IMR-90 (cell line): ENCODE measurements at regions not wholly inside any gene's neighbourhood (a gene's known extent, or its start where the extent isn't known, plus 50 kb on each side); places are given as distances from the start of the nearest gene placed in this dataset.

Experiments used
- ATAC-seq: fragments of 200-7000 bp; cut with Tn5 transposase; 2 replicates; pipeline ENCODE4 v1.9.1; 2020; ENCODE audit warnings: low read depth, mild to moderate bottlenecking, moderate library complexity
- BruUV-seq: library from RNA; stranded (reverse); fragments of 400-500 nt; replicated peaks from 2 replicates; lab custom pipeline; 2021; lab: Mats Ljungman, UMichigan
- CTCF ChIA-PET: fragments of 300-600 bp; formaldehyde crosslinking; extraction: SDS; loops from one replicate; lab custom pipeline; 2021; ENCODE audit warnings: antibody characterized with exemption; lab: Yijun Ruan, JAX
- POLR2A ChIA-PET: fragments of 300-600 bp; sonication (Branson Sonifier 250); formaldehyde crosslinking; loops from one replicate; lab custom pipeline; 2022; ENCODE audit warnings: antibody characterized with exemption; ENCODE audit not compliant: unreplicated experiment; lab: Charles Lee
- DNase-seq: peaks from one replicate; pipeline ENCODE4 v3.0.0; 2013
- H2AFZ ChIP-seq: replicated peaks from 2 replicates; pipeline ENCODE3; 2013; ENCODE audit warnings: low read length, mild to moderate bottlenecking; ENCODE audit not compliant: poor library complexity
- H2AK5ac ChIP-seq: 2 replicates; pipeline ENCODE4 v1.6.1; 2013; ENCODE audit warnings: low read depth, low read length, inconsistent platforms
- H2AK9ac ChIP-seq: replicated peaks from 2 replicates; pipeline ENCODE3; 2013; ENCODE audit warnings: mild to moderate bottlenecking, low read depth, low read length, moderate library complexity; ENCODE audit not compliant: poor library complexity
- H2BK120ac ChIP-seq: 2 replicates; pipeline ENCODE4 v1.6.1; 2013; ENCODE audit warnings: low read depth, low read length, inconsistent platforms
- H2BK15ac ChIP-seq: 3 replicates; pipeline ENCODE4 v1.6.1; 2013; ENCODE audit warnings: low read depth, low read length, inconsistent platforms
- H2BK20ac ChIP-seq: 2 replicates; pipeline ENCODE4 v1.6.1; 2013; ENCODE audit warnings: low read depth, mild to moderate bottlenecking, inconsistent platforms, low read length, moderate library complexity
- H2BK5ac ChIP-seq: 2 replicates; pipeline ENCODE4 v1.6.1; 2013; ENCODE audit warnings: mild to moderate bottlenecking, low read depth, low read length, inconsistent platforms; ENCODE audit not compliant: poor library complexity, severe bottlenecking
- H3K14ac ChIP-seq: replicated peaks from 2 replicates; pipeline ENCODE4 v1.6.1; 2013; ENCODE audit warnings: low read depth, low read length, inconsistent platforms
- H3K18ac ChIP-seq: 2 replicates; pipeline ENCODE4 v1.6.1; 2013; ENCODE audit warnings: low read depth, low read length, control low read depth
- H3K23ac ChIP-seq: 2 replicates; pipeline ENCODE4 v1.6.1; 2013; ENCODE audit warnings: low read depth, low read length, inconsistent platforms
- H3K27ac ChIP-seq: 2 replicates; pipeline ENCODE4 v1.5.1; 2013; ENCODE audit warnings: mild to moderate bottlenecking, control low read depth, low read length; ENCODE audit not compliant: insufficient read depth
- H3K27me3 ChIP-seq: 2 replicates; pipeline ENCODE4 v1.6.1; 2013; ENCODE audit warnings: low read length; ENCODE audit not compliant: control insufficient read depth, insufficient read depth
- H3K36me3 ChIP-seq: 2 replicates; pipeline ENCODE4 v1.6.1; 2013; ENCODE audit warnings: low read length, mixed read lengths; ENCODE audit not compliant: control insufficient read depth, insufficient read depth
- H3K4ac ChIP-seq: 2 replicates; pipeline ENCODE4 v1.6.1; 2013; ENCODE audit warnings: low read depth, low read length, inconsistent platforms
- H3K4me1 ChIP-seq: 2 replicates; pipeline ENCODE4 v1.6.1; 2013; ENCODE audit warnings: low read length, mixed read lengths; ENCODE audit not compliant: control insufficient read depth, insufficient read depth
- H3K4me2 ChIP-seq: 2 replicates; pipeline ENCODE4 v1.6.1; 2013; ENCODE audit warnings: low read depth, mild to moderate bottlenecking, control low read depth, low read length, moderate library complexity
- H3K4me3 ChIP-seq: 2 replicates; pipeline ENCODE4 v1.5.1; 2013; ENCODE audit warnings: low read depth, mild to moderate bottlenecking, control low read depth, low read length, moderate library complexity; ENCODE audit not compliant: insufficient read depth
- H3K56ac ChIP-seq: 2 replicates; pipeline ENCODE4 v1.6.1; 2013; ENCODE audit warnings: low read length, inconsistent platforms; ENCODE audit not compliant: insufficient read depth; ENCODE audit errors: extremely low read depth
- H3K79me1 ChIP-seq, 2 experiments: 2 replicates each; pipeline ENCODE4 v1.6.1; 2013; ENCODE audit warnings: low read length in 2 of 2, inconsistent platforms in 1 of 2, low read depth in 1 of 2
- H3K9ac ChIP-seq: 2 replicates; pipeline ENCODE4 v1.6.1; 2013; ENCODE audit warnings: low read depth, low read length, control low read depth
- H3K9me1 ChIP-seq: 2 replicates; pipeline ENCODE4 v1.6.1; 2013; ENCODE audit warnings: low read length, inconsistent platforms; ENCODE audit not compliant: insufficient read depth
- H3K9me3 ChIP-seq: 2 replicates; pipeline ENCODE4 v1.6.1; 2013; ENCODE audit warnings: low read length; ENCODE audit not compliant: control insufficient read depth, insufficient read depth
- H4K20me1 ChIP-seq: 2 replicates; pipeline ENCODE4 v1.6.1; 2013; ENCODE audit warnings: low read length, inconsistent platforms; ENCODE audit not compliant: insufficient read depth
- H4K5ac ChIP-seq: 2 replicates; pipeline ENCODE4 v1.6.1; 2013; ENCODE audit warnings: mild to moderate bottlenecking, low read depth, low read length, control low read depth
- H4K8ac ChIP-seq, 2 experiments: 2 replicates each; pipeline ENCODE4 v1.6.1; 2013; ENCODE audit warnings: low read depth in 2 of 2, low read length in 2 of 2, control low read depth in 1 of 2, inconsistent platforms in 1 of 2
- H4K91ac ChIP-seq: 2 replicates; pipeline ENCODE4 v1.6.1; 2013; ENCODE audit warnings: low read depth, low read length, inconsistent platforms; ENCODE audit not compliant: insufficient read depth
- BHLHE40 ChIP-seq: fragments of 150-350 bp; IDR thresholded peaks from 2 replicates; pipeline ENCODE4 v1.6.1; 2016; ENCODE audit warnings: mild to moderate bottlenecking, low read depth, low read length
- CEBPB ChIP-seq: IDR thresholded peaks from 2 replicates; pipeline ENCODE4 v1.6.1; 2012; ENCODE audit warnings: low read depth, low read length, improper control_type of control experiment
- CHD1 ChIP-seq: IDR thresholded peaks from 2 replicates; pipeline ENCODE4 v1.6.1; 2012; ENCODE audit warnings: low read depth, low read length, improper control_type of control experiment
- ELK1 ChIP-seq: fragments of 150-350 bp; IDR thresholded peaks from 2 replicates; pipeline ENCODE4 v1.6.1; 2016; ENCODE audit warnings: low read depth, mild to moderate bottlenecking, low read length, moderate library complexity, borderline replicate concordance
- FOS ChIP-seq: fragments of 150-350 bp; IDR thresholded peaks from 2 replicates; pipeline ENCODE4 v1.6.1; 2016; ENCODE audit warnings: low read depth, low read length
- MAFK ChIP-seq: IDR thresholded peaks from 2 replicates; pipeline ENCODE4 v1.6.1; 2012; ENCODE audit warnings: low read depth, low read length, improper control_type of control experiment
- MAZ ChIP-seq: IDR thresholded peaks from 2 replicates; pipeline ENCODE4 v1.6.1; 2012; ENCODE audit warnings: low read depth, mild to moderate bottlenecking, low read length, improper control_type of control experiment, moderate library complexity, borderline replicate concordance
- MXI1 ChIP-seq: IDR thresholded peaks from 2 replicates; pipeline ENCODE4 v1.6.1; 2012; ENCODE audit warnings: low read depth, mild to moderate bottlenecking, low read length, moderate library complexity, borderline replicate concordance
- NFE2L2 ChIP-seq: fragments of 150-350 bp; IDR thresholded peaks from 2 replicates; pipeline ENCODE4 v1.6.1; 2016; ENCODE audit warnings: low read depth, mild to moderate bottlenecking, low read length
- POLR2A ChIP-seq: IDR thresholded peaks from 2 replicates; pipeline ENCODE4 v1.6.1; 2012; ENCODE audit warnings: mild to moderate bottlenecking, low read depth, low read length
- RAD21 ChIP-seq: IDR thresholded peaks from 2 replicates; pipeline ENCODE4 v1.6.1; 2012; ENCODE audit warnings: low read length, improper control_type of control experiment
- RCOR1 ChIP-seq: IDR thresholded peaks from 2 replicates; pipeline ENCODE4 v1.6.1; 2012; ENCODE audit warnings: mild to moderate bottlenecking, low read length, improper control_type of control experiment; ENCODE audit not compliant: insufficient replicate concordance
- RFX5 ChIP-seq: IDR thresholded peaks from 2 replicates; pipeline ENCODE4 v1.8.0; 2012; ENCODE audit warnings: low read depth, mild to moderate bottlenecking, low read length, moderate library complexity
- SMC3 ChIP-seq: fragments of 150-350 bp; IDR thresholded peaks from 2 replicates; pipeline ENCODE4 v1.6.1; 2016; ENCODE audit warnings: low read depth, mild to moderate bottlenecking, antibody characterized with exemption, low read length, moderate library complexity
- USF2 ChIP-seq: fragments of 150-350 bp; IDR thresholded peaks from 2 replicates; pipeline ENCODE4 v1.6.1; 2017; ENCODE audit warnings: mild to moderate bottlenecking, antibody characterized with exemption, low read length, low read depth
- WGBS, 2 experiments: methylation state at CpG; one replicate each; pipeline versions ENCODE4 v1.1.5 to v1.1.7; 2013; ENCODE audit warnings: missing lambda C conversion rate in 2 of 2; ENCODE audit not compliant: insufficient read length in 1 of 2; ENCODE audit errors: extremely low coverage in 2 of 2; 5-methylcytosine and 5-hydroxymethylcytosine counted together
- dilution Hi-C: fragments of 300-500 bp; cut with HindIII; formaldehyde crosslinking; loops from one replicate; pipeline ENCODE4 v1.14.3; 2018; ENCODE audit warnings: low sequenced_read_pairs; ENCODE audit not compliant: unreplicated experiment
- in situ Hi-C: fragments of 300-500 bp; cut with MboI; formaldehyde crosslinking; loops from 3 replicates; pipeline ENCODE4 v1.14.3; 2019; ENCODE audit warnings: low sequenced_read_pairs, inconsistent platforms, mixed read lengths
- intact Hi-C: fragments of 100-400 bp; cut with micrococcal nuclease; formaldehyde crosslinking; loops from 2 replicates; pipeline ENCODE4 v1.10.0; 2022
- TF ChIP-seq, protein P1 (sequence below): conservative IDR thresholded peaks from 2 replicates; pipeline ENCODE4 v1.5.1; 2012; ENCODE audit warnings: mild to moderate bottlenecking, low read depth, low read length, improper control_type of control experiment

- H3K4ac ChIP-seq, result no peak overlapping the region
- H2BK20ac ChIP-seq, result no peak overlapping the region
- H3K4me1 ChIP-seq, result no peaks in the 10 kb centered on the region
- no peak for ATAC-seq
- no peaks in the 10 kb centered on the region for H3K27me3 ChIP-seq
- H2AK5ac ChIP-seq, result no peak overlapping the region
- no peak overlapping the region for H2AK9ac ChIP-seq
- H3K4me3 ChIP-seq, result no peak overlapping the region
- H2BK5ac ChIP-seq, result no peak overlapping the region
- no peak overlapping the region for H3K18ac ChIP-seq
- no peaks in the 10 kb centered on the region for H3K9me1 ChIP-seq
- no peak overlapping the region for H2BK120ac ChIP-seq
- CTCF ChIA-PET, result no interaction called here
- H3K14ac ChIP-seq, result no peak overlapping the region
- H3K9ac ChIP-seq, result no peak overlapping the region
- no peaks in the 10 kb centered on the region for H3K36me3 ChIP-seq
- no peak overlapping the region for H4K91ac ChIP-seq
- no peak overlapping the region for H4K8ac ChIP-seq
- H2AFZ ChIP-seq, result no peak overlapping the region
- no peak overlapping the region for H4K5ac ChIP-seq
- dilution Hi-C loops (no loop called here), intact Hi-C loops (no loop called here), in situ Hi-C loops (no loop called here)
- H3K56ac ChIP-seq, result no peak overlapping the region
- H3K27ac ChIP-seq, result no peak overlapping the region
- H3K4me2 ChIP-seq, result no peak overlapping the region
- H3K9me3 ChIP-seq, result no peaks in the 10 kb centered on the region
- POLR2A ChIA-PET, result no interaction called here
- TF ChIP-seq CHD1, result no peak
- TF ChIP-seq POLR2A, result no peak
- no peak for TF ChIP-seq MXI1
- no peak for TF ChIP-seq ELK1
- TF ChIP-seq MAFK, result no peak
- TF ChIP-seq USF2, result no peak
- no peak for TF ChIP-seq RAD21
- TF ChIP-seq CEBPB, result no peak
- TF ChIP-seq, protein P1, sequence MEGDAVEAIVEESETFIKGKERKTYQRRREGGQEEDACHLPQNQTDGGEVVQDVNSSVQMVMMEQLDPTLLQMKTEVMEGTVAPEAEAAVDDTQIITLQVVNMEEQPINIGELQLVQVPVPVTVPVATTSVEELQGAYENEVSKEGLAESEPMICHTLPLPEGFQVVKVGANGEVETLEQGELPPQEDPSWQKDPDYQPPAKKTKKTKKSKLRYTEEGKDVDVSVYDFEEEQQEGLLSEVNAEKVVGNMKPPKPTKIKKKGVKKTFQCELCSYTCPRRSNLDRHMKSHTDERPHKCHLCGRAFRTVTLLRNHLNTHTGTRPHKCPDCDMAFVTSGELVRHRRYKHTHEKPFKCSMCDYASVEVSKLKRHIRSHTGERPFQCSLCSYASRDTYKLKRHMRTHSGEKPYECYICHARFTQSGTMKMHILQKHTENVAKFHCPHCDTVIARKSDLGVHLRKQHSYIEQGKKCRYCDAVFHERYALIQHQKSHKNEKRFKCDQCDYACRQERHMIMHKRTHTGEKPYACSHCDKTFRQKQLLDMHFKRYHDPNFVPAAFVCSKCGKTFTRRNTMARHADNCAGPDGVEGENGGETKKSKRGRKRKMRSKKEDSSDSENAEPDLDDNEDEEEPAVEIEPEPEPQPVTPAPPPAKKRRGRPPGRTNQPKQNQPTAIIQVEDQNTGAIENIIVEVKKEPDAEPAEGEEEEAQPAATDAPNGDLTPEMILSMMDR, result no peak
- no peak for TF ChIP-seq RFX5
- TF ChIP-seq FOS, result no peak
- TF ChIP-seq SMC3, result no peak
- TF ChIP-seq MAZ, result no peak
- TF ChIP-seq BHLHE40, result no peak
- TF ChIP-seq RCOR1, result no peak
- TF ChIP-seq NFE2L2, result no peak
- BruUV-seq, result no TSS peak
- no peak for DNase-seq
- no peak overlapping the region for H2BK15ac ChIP-seq
- no CpG with 5 or more reads among the region's 2 CpGs for WGBS, 2 experiments
- no peaks in the 10 kb centered on the region for H3K79me1 ChIP-seq
- no peak overlapping the region for H3K23ac ChIP-seq
- no peaks in the 10 kb centered on the region for H4K20me1 ChIP-seq
Measured at GRCh38 chr3:61415201-61415600, 146.2 kb upstream of the PTPRG start.
